Endothelial cell of umbilical vein (primary cell): ENCODE measurements at regions not wholly inside any gene's neighbourhood (a gene's known extent, or its start where the extent isn't known, plus 50 kb on each side); places are given as distances from the start of the nearest gene placed in this dataset.

Source experiments
- FOS ChIP-seq: IDR thresholded peaks from 2 replicates; pipeline ENCODE4 v1.6.1; 2011; ENCODE audit warnings: mild to moderate bottlenecking, low read length, moderate library complexity, borderline replicate concordance; ENCODE audit not compliant: insufficient read depth
- JUN ChIP-seq: IDR thresholded peaks from 2 replicates; pipeline ENCODE4 v1.6.1; 2011; ENCODE audit warnings: borderline replicate concordance, low read depth; ENCODE audit not compliant: insufficient read length, insufficient read depth
- POLR2A ChIP-seq: IDR thresholded peaks from 2 replicates; pipeline ENCODE4 v1.6.1; 2012; ENCODE audit warnings: low read depth, mild to moderate bottlenecking, control low read depth, low read length
- POLR2AphosphoS5 ChIP-seq: IDR thresholded peaks from 2 replicates; pipeline ENCODE4 v1.6.1; 2012; ENCODE audit warnings: low read depth, mild to moderate bottlenecking, control low read depth, low read length, moderate library complexity; ENCODE audit not compliant: insufficient read depth
- TF ChIP-seq, protein P1 (sequence below), 2 donors: IDR thresholded peaks; 1 replicate in 1 of 2; 2 replicates in 1 of 2; pipeline ENCODE4 v1.5.1; 2011; ENCODE audit warnings: low read length in 2 of 2, mild to moderate bottlenecking in 2 of 2, moderate library complexity in 2 of 2, control low read depth in 1 of 2, inconsistent platforms in 1 of 2, low read depth in 1 of 2; ENCODE audit not compliant: insufficient read depth in 1 of 2; ENCODE audit errors: extremely low read depth in 1 of 2

DNA sequence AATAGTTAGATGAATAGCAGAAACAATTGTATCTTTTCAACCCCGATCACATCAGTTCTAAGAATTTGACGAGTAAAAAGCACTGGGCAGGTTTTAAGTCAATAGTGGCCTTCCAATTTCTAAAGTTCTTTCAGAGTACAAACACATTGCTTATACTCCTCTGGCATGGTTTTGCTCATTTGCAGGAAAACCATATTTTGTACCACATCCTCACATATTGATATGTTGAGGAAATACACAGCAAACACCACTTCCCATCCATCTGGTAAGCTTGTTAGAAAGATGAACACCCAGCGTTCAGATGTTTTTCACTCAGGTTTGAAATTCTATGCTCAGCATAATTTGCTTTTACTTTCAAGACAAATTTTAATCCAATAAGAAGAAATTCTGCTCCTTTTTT, 344.6 kb upstream of the ACVR2A start:
- TF ChIP-seq JUN (no peak), FOS (no peak), POLR2AphosphoS5 (no peak), POLR2A (no peak)
- TF ChIP-seq, protein P1, sequence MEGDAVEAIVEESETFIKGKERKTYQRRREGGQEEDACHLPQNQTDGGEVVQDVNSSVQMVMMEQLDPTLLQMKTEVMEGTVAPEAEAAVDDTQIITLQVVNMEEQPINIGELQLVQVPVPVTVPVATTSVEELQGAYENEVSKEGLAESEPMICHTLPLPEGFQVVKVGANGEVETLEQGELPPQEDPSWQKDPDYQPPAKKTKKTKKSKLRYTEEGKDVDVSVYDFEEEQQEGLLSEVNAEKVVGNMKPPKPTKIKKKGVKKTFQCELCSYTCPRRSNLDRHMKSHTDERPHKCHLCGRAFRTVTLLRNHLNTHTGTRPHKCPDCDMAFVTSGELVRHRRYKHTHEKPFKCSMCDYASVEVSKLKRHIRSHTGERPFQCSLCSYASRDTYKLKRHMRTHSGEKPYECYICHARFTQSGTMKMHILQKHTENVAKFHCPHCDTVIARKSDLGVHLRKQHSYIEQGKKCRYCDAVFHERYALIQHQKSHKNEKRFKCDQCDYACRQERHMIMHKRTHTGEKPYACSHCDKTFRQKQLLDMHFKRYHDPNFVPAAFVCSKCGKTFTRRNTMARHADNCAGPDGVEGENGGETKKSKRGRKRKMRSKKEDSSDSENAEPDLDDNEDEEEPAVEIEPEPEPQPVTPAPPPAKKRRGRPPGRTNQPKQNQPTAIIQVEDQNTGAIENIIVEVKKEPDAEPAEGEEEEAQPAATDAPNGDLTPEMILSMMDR (IDR thresholded peaks at IDR 0.05; ENCODE audit: extremely low read depth in 1 of 2, insufficient read depth in 1 of 2, low read depth in 1 of 2, low read length in 2 of 2): no peak
